AG04449 (cell line): ENCODE measurements at regions not wholly inside any gene's neighbourhood (a gene's known extent, or its start where the extent isn't known, plus 50 kb on each side); places are given as distances from the start of the nearest gene placed in this dataset.

Source experiments
- CTCF ChIA-PET: fragments of 350-600 bp; formaldehyde crosslinking; extraction: SDS; loops from one replicate; lab custom pipeline; 2021; ENCODE audit warnings: antibody characterized with exemption; lab: Yijun Ruan, JAX
- POLR2A ChIA-PET: fragments of 400-600, 350-600 bp; formaldehyde crosslinking; extraction: SDS; loops from one replicate; lab custom pipeline; 2020; ENCODE audit warnings: antibody characterized with exemption, inconsistent platforms; lab: Yijun Ruan, JAX
- DNase-seq: peaks from one replicate; pipeline ENCODE4 v3.0.0-alpha.2; 2010; ENCODE audit warnings: low read depth, low spot score
- H3K4me3 ChIP-seq: 2 replicates; pipeline ENCODE4 v1.5.1; 2011; ENCODE audit warnings: low read depth, mild to moderate bottlenecking, control low read depth, low read length
- TF ChIP-seq, protein P1 (sequence below): IDR thresholded peaks from one replicate; pipeline ENCODE4 v1.5.1; 2011; ENCODE audit warnings: mild to moderate bottlenecking, moderate library complexity, low read length, control low read depth, inconsistent platforms; ENCODE audit not compliant: insufficient read depth; ENCODE audit errors: missing control alignments

DNA sequence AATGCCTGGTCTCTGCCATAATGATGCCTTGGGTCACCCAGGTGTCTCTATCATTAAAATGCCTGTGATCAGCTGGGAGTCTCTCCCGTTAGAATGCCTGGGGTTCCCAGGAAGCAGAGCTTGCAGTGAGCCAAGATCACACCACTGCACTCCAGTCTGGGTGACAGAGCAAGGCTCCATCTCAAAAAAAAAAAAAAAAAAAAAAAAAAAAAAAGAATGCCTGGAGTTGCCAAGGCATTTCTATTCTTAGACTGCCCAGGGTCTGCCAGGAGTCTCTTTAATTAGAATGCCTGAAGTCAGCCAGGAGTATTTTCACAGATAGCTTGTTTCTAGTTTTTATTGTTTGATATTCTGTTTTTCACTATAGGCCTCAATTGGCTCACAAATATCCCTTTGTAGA is 1552.5 kb downstream of the UQCRFS1 start:
- no peak overlapping the region for H3K4me3 ChIP-seq
- no peak for DNase-seq
- TF ChIP-seq, protein P1, sequence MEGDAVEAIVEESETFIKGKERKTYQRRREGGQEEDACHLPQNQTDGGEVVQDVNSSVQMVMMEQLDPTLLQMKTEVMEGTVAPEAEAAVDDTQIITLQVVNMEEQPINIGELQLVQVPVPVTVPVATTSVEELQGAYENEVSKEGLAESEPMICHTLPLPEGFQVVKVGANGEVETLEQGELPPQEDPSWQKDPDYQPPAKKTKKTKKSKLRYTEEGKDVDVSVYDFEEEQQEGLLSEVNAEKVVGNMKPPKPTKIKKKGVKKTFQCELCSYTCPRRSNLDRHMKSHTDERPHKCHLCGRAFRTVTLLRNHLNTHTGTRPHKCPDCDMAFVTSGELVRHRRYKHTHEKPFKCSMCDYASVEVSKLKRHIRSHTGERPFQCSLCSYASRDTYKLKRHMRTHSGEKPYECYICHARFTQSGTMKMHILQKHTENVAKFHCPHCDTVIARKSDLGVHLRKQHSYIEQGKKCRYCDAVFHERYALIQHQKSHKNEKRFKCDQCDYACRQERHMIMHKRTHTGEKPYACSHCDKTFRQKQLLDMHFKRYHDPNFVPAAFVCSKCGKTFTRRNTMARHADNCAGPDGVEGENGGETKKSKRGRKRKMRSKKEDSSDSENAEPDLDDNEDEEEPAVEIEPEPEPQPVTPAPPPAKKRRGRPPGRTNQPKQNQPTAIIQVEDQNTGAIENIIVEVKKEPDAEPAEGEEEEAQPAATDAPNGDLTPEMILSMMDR = no peak
- ChIA-PET POLR2A (no interaction called here), CTCF (no interaction called here)

DNA sequence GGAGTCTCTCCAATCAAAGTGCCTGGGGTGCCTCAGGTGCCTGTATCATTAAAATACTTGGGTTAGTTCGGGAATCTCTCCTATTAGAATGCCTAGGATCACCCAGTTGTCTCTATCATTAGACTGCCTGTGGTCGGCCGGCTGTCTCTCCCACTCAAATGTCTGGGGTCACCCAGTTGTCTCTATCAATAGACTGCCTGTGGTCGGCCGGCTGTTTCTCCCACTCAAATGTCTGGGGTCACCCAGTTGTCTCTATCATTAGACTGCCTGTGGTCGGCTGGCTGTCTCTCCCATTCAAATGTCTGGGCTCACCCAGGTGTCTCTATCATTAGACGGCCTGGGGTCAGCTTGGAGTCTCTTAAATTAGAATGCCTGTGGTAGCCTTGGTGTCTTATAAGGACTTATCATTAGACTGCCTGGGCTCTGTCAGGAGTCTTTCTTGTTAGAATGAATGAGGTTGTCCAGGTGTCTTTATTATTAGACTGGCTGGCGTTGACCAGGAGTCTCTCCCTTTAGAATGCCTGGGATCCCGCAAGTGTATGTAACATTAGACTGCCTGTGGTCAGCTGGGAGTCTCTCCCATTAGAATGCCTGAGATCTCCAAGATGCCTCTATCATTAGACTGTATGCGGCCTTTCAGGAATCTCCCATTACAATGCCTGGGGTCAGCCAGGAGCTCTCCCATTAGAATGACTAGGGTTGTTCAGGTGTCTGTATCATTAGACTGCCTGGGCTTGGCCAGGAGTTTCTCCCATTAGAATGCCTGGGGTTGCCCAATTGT is 1555.5 kb downstream of the UQCRFS1 start:
- DNase-seq = no peak
- TF ChIP-seq, protein P1 = no peak
- H3K4me3 ChIP-seq = no peak overlapping the region
- CTCF ChIA-PET = no interaction called here
- POLR2A ChIA-PET = no interaction called here

DNA sequence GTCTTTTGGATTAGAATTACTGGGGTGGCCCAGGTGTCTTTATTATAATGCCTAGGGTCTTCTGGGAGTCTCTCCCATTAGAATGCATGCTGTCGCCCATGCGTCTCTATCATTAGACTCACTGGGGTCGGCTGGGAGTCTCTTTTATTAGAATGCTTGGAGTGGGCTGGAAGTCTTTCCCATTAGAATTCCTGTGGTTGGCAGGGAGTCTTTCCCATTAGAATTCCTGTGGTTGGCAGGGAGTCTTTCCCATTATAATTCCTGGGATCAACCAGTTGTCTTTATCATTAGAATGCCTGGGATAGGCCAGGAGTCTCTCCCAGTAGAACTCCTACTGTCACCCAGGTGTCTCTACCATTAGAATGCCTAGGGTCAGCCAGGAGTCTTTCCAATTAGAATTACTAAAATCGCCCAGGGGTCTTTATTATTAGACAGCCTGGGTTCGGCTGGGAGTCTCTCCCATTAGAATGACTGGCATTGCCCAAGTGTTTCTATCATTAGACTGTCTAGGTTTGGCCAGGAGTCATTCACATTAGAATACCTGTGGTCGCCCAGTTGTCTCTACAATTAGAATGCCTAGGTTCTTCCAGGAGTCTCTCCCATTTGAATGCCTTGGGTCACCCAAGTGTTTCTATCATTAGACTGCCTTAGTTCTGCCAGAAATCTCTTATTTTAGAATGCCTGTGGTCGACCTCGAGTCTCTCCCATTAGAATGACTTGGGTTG is 1558.5 kb downstream of the UQCRFS1 start:
- POLR2A ChIA-PET = no interaction called here
- TF ChIP-seq, protein P1 = no peak

DNA sequence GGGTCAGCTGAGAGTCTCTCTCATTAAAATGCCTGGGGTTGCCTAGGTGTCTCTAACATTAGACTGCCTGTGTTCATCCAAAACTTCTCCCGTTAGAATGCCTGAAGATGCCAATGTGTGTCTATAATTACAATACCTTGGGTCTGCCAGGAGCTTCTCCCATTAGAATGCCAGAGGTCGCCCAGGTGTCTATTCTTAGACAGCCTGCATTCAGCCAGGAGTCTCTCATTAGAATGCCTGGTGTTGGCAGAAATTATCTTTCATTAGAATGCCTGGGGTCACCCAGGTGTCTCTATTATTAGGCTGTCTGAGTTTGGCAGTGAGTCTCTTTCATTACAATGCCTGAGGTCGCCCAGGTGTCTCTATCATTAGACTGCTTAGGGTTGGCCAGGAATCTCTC is 1560.2 kb downstream of the UQCRFS1 start:
- no peak for DNase-seq
- ChIA-PET POLR2A (no interaction called here), CTCF (no interaction called here)
- no peak overlapping the region for H3K4me3 ChIP-seq
- TF ChIP-seq, protein P1 = no peak

More for the DNA sequence above, 1558.5 kb downstream of the UQCRFS1 start:
- DNase-seq = no peak
- CTCF ChIA-PET = no interaction called here
- H3K4me3 ChIP-seq = no peak overlapping the region

DNA sequence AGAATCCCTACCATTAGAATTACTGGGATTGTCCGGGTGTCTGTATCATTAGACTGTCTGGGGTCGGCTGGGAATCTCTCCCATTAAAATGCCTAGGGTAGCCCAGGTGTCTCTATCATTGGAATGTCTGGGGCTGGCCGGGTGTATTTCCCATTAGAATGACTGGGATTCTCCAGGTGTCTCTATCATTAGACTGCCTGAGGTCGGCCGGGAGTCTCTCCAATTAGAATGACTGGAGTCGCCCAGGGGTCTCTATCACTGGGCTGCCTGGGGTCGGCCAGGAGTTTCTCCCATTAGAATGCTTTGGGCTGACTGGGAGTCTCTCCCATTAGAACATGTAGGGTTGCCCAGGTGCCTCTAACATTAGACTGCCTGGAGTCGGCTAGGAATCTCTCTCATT is 1560.7 kb downstream of the UQCRFS1 start:
- CTCF ChIA-PET = no interaction called here
- POLR2A ChIA-PET = no interaction called here
- TF ChIP-seq, protein P1 = no peak

DNA sequence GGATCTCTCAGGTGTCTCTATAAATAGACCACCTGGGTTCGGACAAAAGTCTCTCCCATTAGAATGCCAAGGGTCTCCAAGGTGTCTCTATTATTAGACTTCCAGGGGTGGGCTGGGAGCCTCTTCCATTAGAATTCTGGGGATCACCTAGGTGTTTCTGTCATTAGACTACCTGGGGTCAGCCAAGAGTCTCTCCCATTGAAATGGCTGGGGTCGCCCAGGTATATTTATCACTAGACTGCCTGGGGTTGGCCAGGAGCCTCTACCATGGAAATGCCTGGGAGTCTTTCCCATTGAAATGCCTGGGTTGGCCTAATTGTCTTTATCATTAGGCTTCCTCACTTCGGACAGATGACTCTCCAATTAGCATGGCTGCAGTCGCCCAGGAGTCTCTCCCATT is 1565.5 kb downstream of the UQCRFS1 start:
- H3K4me3 ChIP-seq = no peak overlapping the region
- CTCF ChIA-PET = no interaction called here

More for the DNA sequence above, 1560.7 kb downstream of the UQCRFS1 start:
- no peak for DNase-seq
- H3K4me3 ChIP-seq = no peak overlapping the region

More for the DNA sequence above, 1565.5 kb downstream of the UQCRFS1 start:
- POLR2A ChIA-PET = no interaction called here
- TF ChIP-seq, protein P1 = no peak
- no peak for DNase-seq
